Neural cell (in vitro differentiated cells): ENCODE measurements at regions not wholly inside any gene's neighbourhood (a gene's known extent, or its start where the extent isn't known, plus 50 kb on each side); places are given as distances from the start of the nearest gene placed in this dataset.

ENCODE experiments used
- H2AFZ ChIP-seq: fragments of 200-600, 300-800 bp; sonication (generic), shearing (Covaris generic); 2 replicates; pipeline ENCODE4 v1.6.0; 2014; ENCODE audit warnings: low read depth, mild to moderate bottlenecking, antibody characterized with exemption, low read length, moderate library complexity
- H3F3A ChIP-seq: fragments of 200-600 bp; shearing (Covaris generic); 2 replicates; pipeline ENCODE4 v1.6.1; 2016; ENCODE audit warnings: mild to moderate bottlenecking, moderate library complexity, mixed read lengths, antibody characterized with exemption, low read length; ENCODE audit not compliant: insufficient read depth, poor library complexity, severe bottlenecking
- H3K27ac ChIP-seq: fragments of 200-600, 300-800 bp; sonication (generic), shearing (Covaris generic); 2 replicates; pipeline ENCODE4 v1.5.1; 2014; ENCODE audit warnings: mild to moderate bottlenecking, low read length, moderate library complexity
- H3K27me3 ChIP-seq: fragments of 300-800, 200-600 bp; sonication (generic), shearing (Covaris generic); 2 replicates; pipeline ENCODE4 v1.6.0; 2014; ENCODE audit warnings: mild to moderate bottlenecking, low read depth, low read length, moderate library complexity; ENCODE audit not compliant: insufficient read depth
- H3K36me3 ChIP-seq: fragments of 300-800, 200-600 bp; sonication (generic), shearing (Covaris generic); 2 replicates; pipeline ENCODE4 v1.5.1; 2014; ENCODE audit warnings: mild to moderate bottlenecking, antibody characterized with exemption, low read length, moderate library complexity; ENCODE audit not compliant: insufficient read depth
- H3K4me2 ChIP-seq: fragments of 300-800, 200-600 bp; sonication (generic), shearing (Covaris generic); 2 replicates; pipeline ENCODE4 v1.6.0; 2014; ENCODE audit warnings: mild to moderate bottlenecking, low read length
- H3K4me3 ChIP-seq: fragments of 300-800, 200-600 bp; sonication (generic), shearing (Covaris generic); 2 replicates; pipeline ENCODE4 v1.5.1; 2014; ENCODE audit warnings: mild to moderate bottlenecking, low read length, moderate library complexity
- H3K79me2 ChIP-seq: fragments of 200-600 bp; shearing (Covaris generic); replicated peaks from 2 replicates; pipeline ENCODE4 v1.6.0; 2014; ENCODE audit warnings: mild to moderate bottlenecking, low read length, moderate library complexity; ENCODE audit not compliant: insufficient read depth
- H3K9ac ChIP-seq: fragments of 300-800, 200-600 bp; sonication (generic), shearing (Covaris generic); 2 replicates; pipeline ENCODE4 v1.6.1; 2016; ENCODE audit warnings: mild to moderate bottlenecking, low read length, mixed read lengths
- H3K9me2 ChIP-seq: fragments of 200-600 bp; shearing (Covaris generic); 2 replicates; pipeline ENCODE4 v1.6.1; 2016; ENCODE audit warnings: mild to moderate bottlenecking, low read length, mixed read lengths; ENCODE audit not compliant: insufficient read depth
- H3K9me3 ChIP-seq: fragments of 200-600, 300-800 bp; sonication (generic), shearing (Covaris generic); 2 replicates; pipeline ENCODE4 v1.6.1; 2016; ENCODE audit warnings: mild to moderate bottlenecking, mixed run types, low read length, moderate library complexity, mixed read lengths
- H4K20me1 ChIP-seq: fragments of 200-600 bp; shearing (Covaris generic); 2 replicates; pipeline ENCODE4 v1.6.1; 2016; ENCODE audit warnings: mild to moderate bottlenecking, mixed run types; ENCODE audit not compliant: insufficient read depth
- EP300 ChIP-seq: fragments of 450-650 bp; conservative IDR thresholded peaks from 2 replicates; pipeline ENCODE4 v1.6.1; 2014; ENCODE audit warnings: antibody characterized with exemption, mild to moderate bottlenecking, moderate library complexity; ENCODE audit not compliant: poor library complexity, severe bottlenecking
- EZH2 ChIP-seq: fragments of 200-600, 300-800 bp; shearing (Covaris generic), sonication (generic); IDR thresholded peaks from 2 replicates; pipeline ENCODE4 v1.6.1; 2014; ENCODE audit warnings: antibody characterized with exemption, low read length, borderline replicate concordance, mild to moderate bottlenecking; ENCODE audit not compliant: insufficient read depth, poor library complexity, severe bottlenecking
- MXI1 ChIP-seq: fragments of 450-650 bp; conservative IDR thresholded peaks from 2 replicates; pipeline ENCODE4 v1.6.1; 2014; ENCODE audit warnings: antibody characterized with exemption, mild to moderate bottlenecking; ENCODE audit not compliant: poor library complexity, severe bottlenecking
- POLR2AphosphoS5 ChIP-seq: IDR thresholded peaks from 2 replicates; pipeline ENCODE4 v1.6.1; 2012
- RAD21 ChIP-seq: fragments of 450-650 bp; conservative IDR thresholded peaks from 2 replicates; pipeline ENCODE4 v1.6.1; 2014; ENCODE audit warnings: antibody characterized with exemption, mild to moderate bottlenecking, moderate library complexity
- SMC3 ChIP-seq: fragments of 450-650 bp; conservative IDR thresholded peaks from 2 replicates; pipeline ENCODE4 v1.6.1; 2014; ENCODE audit warnings: antibody characterized with exemption, mild to moderate bottlenecking, moderate library complexity; ENCODE audit not compliant: poor library complexity
- TAF1 ChIP-seq: IDR thresholded peaks from 2 replicates; pipeline ENCODE4 v1.6.1; 2012; ENCODE audit warnings: low read depth
- TF ChIP-seq, protein P1 (sequence below): fragments of 450-650 bp; IDR thresholded peaks from 2 replicates; pipeline ENCODE4 v1.5.1; 2014; ENCODE audit warnings: antibody characterized with exemption, mild to moderate bottlenecking, moderate library complexity; ENCODE audit not compliant: poor library complexity, severe bottlenecking
- TF ChIP-seq, protein P2 (sequence below): IDR thresholded peaks from 2 replicates; pipeline ENCODE4 v1.6.1; 2012; ENCODE audit warnings: borderline replicate concordance

DNA sequence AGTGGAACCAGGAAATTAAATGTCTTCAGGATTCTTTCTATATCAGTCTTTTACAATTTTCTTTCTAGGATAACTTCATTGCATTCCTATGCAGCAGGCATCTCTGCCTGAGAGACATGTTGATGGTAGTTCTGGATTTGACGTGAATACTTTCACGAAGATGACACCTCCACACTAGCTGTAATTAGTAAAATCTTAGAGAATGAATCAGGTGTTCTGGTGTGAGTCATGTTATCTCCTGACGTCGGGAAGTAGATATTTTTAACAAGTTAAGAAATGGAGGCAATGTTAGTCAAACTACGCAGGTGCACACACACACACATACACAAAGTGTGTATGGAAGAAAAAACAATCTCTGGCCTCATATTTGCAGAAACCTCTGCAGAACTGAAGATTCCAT, 1661.3 kb upstream of the MIR17HG start:
- no peak overlapping the region for H3K27ac ChIP-seq
- H3K27me3 ChIP-seq: no peaks in the 10 kb centered on the region
- H4K20me1 ChIP-seq: no peaks in the 10 kb centered on the region
- H3K9ac ChIP-seq: no peak overlapping the region
- no peaks in the 10 kb centered on the region for H3K79me2 ChIP-seq
- no peaks in the 10 kb centered on the region for H3K9me2 ChIP-seq
- H3K4me3 ChIP-seq: no peak overlapping the region
- no peaks in the 10 kb centered on the region for H3K9me3 ChIP-seq
- no peaks in the 10 kb centered on the region for H3K36me3 ChIP-seq
- TF ChIP-seq EZH2 (no peak), POLR2AphosphoS5 (no peak)
- no peaks in the 10 kb centered on the region for H3F3A ChIP-seq
- no peak overlapping the region for H3K4me2 ChIP-seq
- no peak overlapping the region for H2AFZ ChIP-seq

DNA sequence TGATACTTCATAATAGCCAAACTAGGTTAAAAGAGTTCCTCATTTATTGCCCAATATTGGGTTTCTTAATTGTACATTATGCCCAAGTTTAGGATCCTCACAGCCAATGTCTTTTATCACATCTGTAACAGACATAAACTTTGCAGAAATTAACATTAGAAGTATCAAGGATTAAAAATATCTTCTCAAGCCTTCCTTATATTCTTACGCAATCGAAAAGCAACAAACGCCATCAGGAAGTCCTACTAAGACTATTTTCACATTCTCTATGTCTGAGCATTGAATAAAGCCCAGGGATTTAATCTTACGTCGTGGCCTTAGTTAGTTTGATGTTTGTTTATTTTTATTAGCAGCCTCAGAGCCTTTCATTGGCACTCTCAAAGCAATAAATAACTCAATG, 1660.4 kb upstream of the MIR17HG start:
- H3K9me3 ChIP-seq: no peaks in the 10 kb centered on the region
- no peaks in the 10 kb centered on the region for H3K36me3 ChIP-seq
- H3F3A ChIP-seq: no peaks in the 10 kb centered on the region
- H3K9ac ChIP-seq: no peak overlapping the region
- no peak overlapping the region for H3K4me2 ChIP-seq
- H3K79me2 ChIP-seq: no peaks in the 10 kb centered on the region
- TF ChIP-seq POLR2AphosphoS5: no peak
- no peak for TF ChIP-seq EP300
- TF ChIP-seq, protein P1, sequence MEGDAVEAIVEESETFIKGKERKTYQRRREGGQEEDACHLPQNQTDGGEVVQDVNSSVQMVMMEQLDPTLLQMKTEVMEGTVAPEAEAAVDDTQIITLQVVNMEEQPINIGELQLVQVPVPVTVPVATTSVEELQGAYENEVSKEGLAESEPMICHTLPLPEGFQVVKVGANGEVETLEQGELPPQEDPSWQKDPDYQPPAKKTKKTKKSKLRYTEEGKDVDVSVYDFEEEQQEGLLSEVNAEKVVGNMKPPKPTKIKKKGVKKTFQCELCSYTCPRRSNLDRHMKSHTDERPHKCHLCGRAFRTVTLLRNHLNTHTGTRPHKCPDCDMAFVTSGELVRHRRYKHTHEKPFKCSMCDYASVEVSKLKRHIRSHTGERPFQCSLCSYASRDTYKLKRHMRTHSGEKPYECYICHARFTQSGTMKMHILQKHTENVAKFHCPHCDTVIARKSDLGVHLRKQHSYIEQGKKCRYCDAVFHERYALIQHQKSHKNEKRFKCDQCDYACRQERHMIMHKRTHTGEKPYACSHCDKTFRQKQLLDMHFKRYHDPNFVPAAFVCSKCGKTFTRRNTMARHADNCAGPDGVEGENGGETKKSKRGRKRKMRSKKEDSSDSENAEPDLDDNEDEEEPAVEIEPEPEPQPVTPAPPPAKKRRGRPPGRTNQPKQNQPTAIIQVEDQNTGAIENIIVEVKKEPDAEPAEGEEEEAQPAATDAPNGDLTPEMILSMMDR: no peak
- no peak for TF ChIP-seq MXI1
- no peak for TF ChIP-seq RAD21
- TF ChIP-seq SMC3: no peak
- no peak for TF ChIP-seq TAF1
- TF ChIP-seq EZH2: no peak
- TF ChIP-seq, protein P2, sequence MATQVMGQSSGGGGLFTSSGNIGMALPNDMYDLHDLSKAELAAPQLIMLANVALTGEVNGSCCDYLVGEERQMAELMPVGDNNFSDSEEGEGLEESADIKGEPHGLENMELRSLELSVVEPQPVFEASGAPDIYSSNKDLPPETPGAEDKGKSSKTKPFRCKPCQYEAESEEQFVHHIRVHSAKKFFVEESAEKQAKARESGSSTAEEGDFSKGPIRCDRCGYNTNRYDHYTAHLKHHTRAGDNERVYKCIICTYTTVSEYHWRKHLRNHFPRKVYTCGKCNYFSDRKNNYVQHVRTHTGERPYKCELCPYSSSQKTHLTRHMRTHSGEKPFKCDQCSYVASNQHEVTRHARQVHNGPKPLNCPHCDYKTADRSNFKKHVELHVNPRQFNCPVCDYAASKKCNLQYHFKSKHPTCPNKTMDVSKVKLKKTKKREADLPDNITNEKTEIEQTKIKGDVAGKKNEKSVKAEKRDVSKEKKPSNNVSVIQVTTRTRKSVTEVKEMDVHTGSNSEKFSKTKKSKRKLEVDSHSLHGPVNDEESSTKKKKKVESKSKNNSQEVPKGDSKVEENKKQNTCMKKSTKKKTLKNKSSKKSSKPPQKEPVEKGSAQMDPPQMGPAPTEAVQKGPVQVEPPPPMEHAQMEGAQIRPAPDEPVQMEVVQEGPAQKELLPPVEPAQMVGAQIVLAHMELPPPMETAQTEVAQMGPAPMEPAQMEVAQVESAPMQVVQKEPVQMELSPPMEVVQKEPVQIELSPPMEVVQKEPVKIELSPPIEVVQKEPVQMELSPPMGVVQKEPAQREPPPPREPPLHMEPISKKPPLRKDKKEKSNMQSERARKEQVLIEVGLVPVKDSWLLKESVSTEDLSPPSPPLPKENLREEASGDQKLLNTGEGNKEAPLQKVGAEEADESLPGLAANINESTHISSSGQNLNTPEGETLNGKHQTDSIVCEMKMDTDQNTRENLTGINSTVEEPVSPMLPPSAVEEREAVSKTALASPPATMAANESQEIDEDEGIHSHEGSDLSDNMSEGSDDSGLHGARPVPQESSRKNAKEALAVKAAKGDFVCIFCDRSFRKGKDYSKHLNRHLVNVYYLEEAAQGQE: no peak
- H4K20me1 ChIP-seq: no peaks in the 10 kb centered on the region
- no peaks in the 10 kb centered on the region for H3K27me3 ChIP-seq
- H3K27ac ChIP-seq: no peak overlapping the region
- H3K9me2 ChIP-seq: no peaks in the 10 kb centered on the region
- H3K4me3 ChIP-seq: no peak overlapping the region
- no peak overlapping the region for H2AFZ ChIP-seq

DNA sequence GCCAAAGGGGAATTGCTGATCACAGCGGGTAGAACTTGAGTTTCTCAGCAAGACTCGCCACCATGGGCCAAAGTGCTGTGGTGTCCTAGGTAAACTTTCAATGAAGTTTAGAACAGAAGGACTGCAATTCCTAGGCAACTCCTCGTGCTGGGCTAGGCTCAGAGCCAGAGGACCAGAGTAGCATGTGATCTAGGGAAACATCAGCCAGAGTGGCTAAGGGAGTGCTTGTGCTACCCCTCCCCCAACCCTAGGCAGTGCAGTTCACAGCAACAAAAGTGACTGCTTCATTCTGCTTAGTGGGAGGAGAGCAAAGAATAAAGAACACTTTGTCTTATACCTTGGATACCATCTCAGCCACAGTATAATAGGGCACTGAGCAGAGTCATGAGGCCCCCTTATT, 1658.6 kb upstream of the MIR17HG start:
- Histone ChIP-seq H3K4me2 (no peak overlapping the region), H3K4me3 (no peak overlapping the region), H3K9me3 (no peaks in the 10 kb centered on the region), H3K27ac (no peak overlapping the region), H3F3A (no peaks in the 10 kb centered on the region), H3K36me3 (no peaks in the 10 kb centered on the region), H4K20me1 (no peaks in the 10 kb centered on the region), H3K9me2 (no peaks in the 10 kb centered on the region), H2AFZ (no peak overlapping the region), H3K27me3 (no peaks in the 10 kb centered on the region), H3K9ac (no peak overlapping the region), H3K79me2 (no peaks in the 10 kb centered on the region)
- TF ChIP-seq MXI1: no peak
- no peak for TF ChIP-seq EP300
- TF ChIP-seq POLR2AphosphoS5: no peak
- TF ChIP-seq, protein P2: no peak
- TF ChIP-seq EZH2: no peak
- TF ChIP-seq, protein P1: no peak
- no peak for TF ChIP-seq SMC3
- TF ChIP-seq TAF1: no peak
- no peak for TF ChIP-seq RAD21
